Mucosa of descending colon (tissue), 3 donors: ENCODE measurements at regions not wholly inside any gene's neighbourhood (a gene's known extent, or its start where the extent isn't known, plus 50 kb on each side); places are given as distances from the start of the nearest gene placed in this dataset.

Source experiments
- ATAC-seq: fragments of 200-7000 bp; cut with Tn5 transposase; one replicate; pipeline ENCODE4 v1.9.1; 2020; ENCODE audit warnings: mild to moderate bottlenecking, moderate library complexity
- DNase-seq, 3 donors: peaks; one replicate each; pipeline ENCODE4 v3.0.0-alpha.2; 2020
- H3K36me3 ChIP-seq: fragments of 200-600 bp; one replicate; pipeline ENCODE4 v1.8.0; 2021; ENCODE audit warnings: low read depth, mild to moderate bottlenecking
- H3K4me1 ChIP-seq: fragments of 200-600 bp; one replicate; pipeline ENCODE4 v1.8.0; 2021; ENCODE audit warnings: low read depth, mild to moderate bottlenecking
- H3K4me3 ChIP-seq: fragments of 200-600 bp; one replicate; pipeline ENCODE4 v1.8.0; 2021; ENCODE audit warnings: mild to moderate bottlenecking
- H3K9me3 ChIP-seq: fragments of 200-600 bp; one replicate; pipeline ENCODE4 v1.8.0; 2021; ENCODE audit warnings: mild to moderate bottlenecking
- CTCF ChIP-seq: fragments of 200-600 bp; IDR thresholded peaks from one replicate; pipeline ENCODE4 v1.8.0; 2022; ENCODE audit warnings: antibody characterized with exemption, mild to moderate bottlenecking
- intact Hi-C, 2 donors: fragments of 100-400 bp; cut with DNase I in 1 of 2; cut with micrococcal nuclease in 1 of 2; formaldehyde crosslinking; loops; one replicate each; pipeline versions ENCODE4 v1.11.0 to v1.11.1; 2022; cut with DNase I, micrococcal nuclease
- donor health status: DM: no; HTN: no; CAD: no; lungs with moderate emphysema.
- donor health status: DM: no; HTN: no; CAD: no.
- donor health status: DM: no; HTN: yes; CAD: no.

- Histone ChIP-seq H3K4me1 (no peaks in the 10 kb centered on the region), H3K36me3 (no peaks in the 10 kb centered on the region), H3K9me3 (no peaks in the 10 kb centered on the region), H3K4me3 (no peak overlapping the region)
- ATAC-seq (no peak), DNase-seq (no peak)
- TF ChIP-seq CTCF: no peak
- intact Hi-C loops: no loop called here
Observed at GRCh38 chr9:134590240-134591081, 51.1 kb upstream of the COL5A1 start.

GRCh38 chr9:134591082-134591571 is 50.5 kb upstream of the COL5A1 start:
- no peak overlapping the region for H3K4me3 ChIP-seq
- ATAC-seq: no peak
- no peak for DNase-seq
- H3K4me1 ChIP-seq: no peaks in the 10 kb centered on the region
- intact Hi-C loops: no loop called here
- H3K9me3 ChIP-seq: no peaks in the 10 kb centered on the region
- H3K36me3 ChIP-seq: no peaks in the 10 kb centered on the region
- TF ChIP-seq CTCF: no peak

GRCh38 chr9:134591573-134591981 is 50.0 kb upstream of the COL5A1 start:
- no peaks in the 10 kb centered on the region for H3K4me1 ChIP-seq
- no peak for TF ChIP-seq CTCF
- no peak overlapping the region for H3K4me3 ChIP-seq
- H3K9me3 ChIP-seq: no peaks in the 10 kb centered on the region
- DNase-seq (no peak), ATAC-seq (no peak)
- no peaks in the 10 kb centered on the region for H3K36me3 ChIP-seq
- intact Hi-C loops: no loop called here
